OCI-LY7 (cell line): ENCODE measurements at regions not wholly inside any gene's neighbourhood (a gene's known extent, or its start where the extent isn't known, plus 50 kb on each side); places are given as distances from the start of the nearest gene placed in this dataset.

ENCODE experiments used
- EZH2phosphoT487 ChIP-seq: fragments of 200-600 bp; sonication (generic); IDR thresholded peaks from 2 replicates; pipeline ENCODE4 v1.6.1; 2018; ENCODE audit warnings: low read depth, borderline replicate concordance, mild to moderate bottlenecking, mixed run types, antibody characterized with exemption, low read length, moderate library complexity, mixed read lengths
- TF ChIP-seq, protein P1 (sequence below): fragments of 200-600 bp; sonication (generic); conservative IDR thresholded peaks from 2 replicates; pipeline ENCODE4 v1.5.1; 2014; ENCODE audit warnings: mild to moderate bottlenecking, antibody characterized with exemption, low read length, moderate library complexity, mixed read lengths

GRCh38 chr1:13992489-13993285 lies 292.7 kb downstream of the PRDM2 start:
- TF ChIP-seq, protein P1, sequence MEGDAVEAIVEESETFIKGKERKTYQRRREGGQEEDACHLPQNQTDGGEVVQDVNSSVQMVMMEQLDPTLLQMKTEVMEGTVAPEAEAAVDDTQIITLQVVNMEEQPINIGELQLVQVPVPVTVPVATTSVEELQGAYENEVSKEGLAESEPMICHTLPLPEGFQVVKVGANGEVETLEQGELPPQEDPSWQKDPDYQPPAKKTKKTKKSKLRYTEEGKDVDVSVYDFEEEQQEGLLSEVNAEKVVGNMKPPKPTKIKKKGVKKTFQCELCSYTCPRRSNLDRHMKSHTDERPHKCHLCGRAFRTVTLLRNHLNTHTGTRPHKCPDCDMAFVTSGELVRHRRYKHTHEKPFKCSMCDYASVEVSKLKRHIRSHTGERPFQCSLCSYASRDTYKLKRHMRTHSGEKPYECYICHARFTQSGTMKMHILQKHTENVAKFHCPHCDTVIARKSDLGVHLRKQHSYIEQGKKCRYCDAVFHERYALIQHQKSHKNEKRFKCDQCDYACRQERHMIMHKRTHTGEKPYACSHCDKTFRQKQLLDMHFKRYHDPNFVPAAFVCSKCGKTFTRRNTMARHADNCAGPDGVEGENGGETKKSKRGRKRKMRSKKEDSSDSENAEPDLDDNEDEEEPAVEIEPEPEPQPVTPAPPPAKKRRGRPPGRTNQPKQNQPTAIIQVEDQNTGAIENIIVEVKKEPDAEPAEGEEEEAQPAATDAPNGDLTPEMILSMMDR, result 0 out of 2 replicates have a peak, but pooled peaks have one; percentile 14
- TF ChIP-seq EZH2phosphoT487, result no peak
